HG03135 (cell line): ENCODE measurements at regions not wholly inside any gene's neighbourhood (a gene's known extent, or its start where the extent isn't known, plus 50 kb on each side); places are given as distances from the start of the nearest gene placed in this dataset.

Experiments used
- ATAC-seq: cut with Tn5 transposase; IDR thresholded peaks from one replicate; pipeline ENCODE4 v1.9.1; 2021; ENCODE audit warnings: mild to moderate bottlenecking, moderate library complexity; ENCODE audit not compliant: unreplicated experiment

- no peak for ATAC-seq
These were observed 115.0 kb upstream of the INPP4B start for GRCh38 chr4:142960867-142961644.

GRCh38 chr4:142961866-142962265 lies 115.8 kb upstream of the INPP4B start:
- ATAC-seq: no peak

GRCh38 chr4:142974328-142974727 lies 128.2 kb upstream of the INPP4B start:
- ATAC-seq: no peak

GRCh38 chr4:142975618-142976017 lies 129.5 kb upstream of the INPP4B start:
- ATAC-seq: no peak

- ATAC-seq: no peak
These were observed 130.4 kb upstream of the INPP4B start for GRCh38 chr4:142976482-142976881.

- ATAC-seq: no peak
These were observed 131.1 kb upstream of the INPP4B start for GRCh38 chr4:142977182-142977581.

- no peak for ATAC-seq
These were observed 137.0 kb upstream of the INPP4B start for GRCh38 chr4:142983065-142983464.

GRCh38 chr4:142983589-142983988 lies 137.5 kb upstream of the INPP4B start:
- no peak for ATAC-seq

- ATAC-seq: no peak
These were observed 138.9 kb upstream of the INPP4B start for GRCh38 chr4:142984871-142985585.

GRCh38 chr4:143016171-143016570 lies 168.5 kb upstream of the USP38 start:
- no peak for ATAC-seq

- no peak for ATAC-seq
These were observed 167.5 kb upstream of the USP38 start for GRCh38 chr4:143017210-143017609.

- no peak for ATAC-seq
These were observed 165.4 kb upstream of the USP38 start for GRCh38 chr4:143019351-143019750.

GRCh38 chr4:143021384-143021783 lies 163.3 kb upstream of the USP38 start:
- peak; percentile 75 for ATAC-seq

- ATAC-seq: no peak
These were observed 161.3 kb upstream of the USP38 start for GRCh38 chr4:143023239-143023918.

GRCh38 chr4:143025081-143025704 lies 159.5 kb upstream of the USP38 start:
- peak; percentile 47 for ATAC-seq

- no peak for ATAC-seq
These were observed 158.1 kb upstream of the USP38 start for GRCh38 chr4:143026459-143027170.

GRCh38 chr4:143035661-143036060 lies 149.1 kb upstream of the USP38 start:
- ATAC-seq: no peak

GRCh38 chr4:143036443-143036842 lies 148.3 kb upstream of the USP38 start:
- ATAC-seq: no peak

GRCh38 chr4:143046454-143046853 lies 138.3 kb upstream of the USP38 start:
- no peak for ATAC-seq

- ATAC-seq: no peak
These were observed 137.8 kb upstream of the USP38 start for GRCh38 chr4:143046906-143047305.

- ATAC-seq: no peak
These were observed 129.7 kb upstream of the USP38 start for GRCh38 chr4:143054971-143055370.
